RWPE2 (cell line): ENCODE measurements at regions not wholly inside any gene's neighbourhood (a gene's known extent, or its start where the extent isn't known, plus 50 kb on each side); places are given as distances from the start of the nearest gene placed in this dataset.

Experiments used
- ATAC-seq: fragments of 200-7000 bp; cut with Tn5 transposase; 3 replicates; pipeline ENCODE4 v1.9.1; 2021; ENCODE audit warnings: low read depth
- DNase-seq: peaks from one replicate; pipeline ENCODE4 v3.0.0-alpha.2; 2020; ENCODE audit warnings: low spot score
- H3K27ac ChIP-seq: fragments of 450-650 bp; 2 replicates; pipeline ENCODE4 v1.5.1; 2017; ENCODE audit warnings: mild to moderate bottlenecking; ENCODE audit not compliant: poor library complexity, severe bottlenecking
- H3K27me3 ChIP-seq: fragments of 250-450 bp; sonication (Bioruptor Pico); 2 replicates; pipeline ENCODE4 v1.5.1; 2021; ENCODE audit warnings: mild to moderate bottlenecking, moderate library complexity; ENCODE audit not compliant: insufficient read depth, poor library complexity, severe bottlenecking
- H3K36me3 ChIP-seq: fragments of 250-450 bp; sonication (Bioruptor Pico); 2 replicates; pipeline ENCODE4 v1.5.1; 2020; ENCODE audit warnings: low read depth, mild to moderate bottlenecking, moderate library complexity
- H3K4me1 ChIP-seq: fragments of 250-450 bp; sonication (Bioruptor Pico); 2 replicates; pipeline ENCODE4 v1.5.1; 2021; ENCODE audit warnings: mild to moderate bottlenecking, moderate library complexity; ENCODE audit not compliant: insufficient read depth, poor library complexity, severe bottlenecking
- H3K4me3 ChIP-seq: fragments of 250-450 bp; sonication (Bioruptor Pico); 2 replicates; pipeline ENCODE4 v1.5.1; 2021; ENCODE audit warnings: mild to moderate bottlenecking, moderate library complexity; ENCODE audit not compliant: severe bottlenecking
- H3K9me3 ChIP-seq: fragments of 250-450 bp; sonication (Bioruptor Pico); 2 replicates; pipeline ENCODE4 v1.5.1; 2021; ENCODE audit warnings: mild to moderate bottlenecking, moderate library complexity; ENCODE audit not compliant: severe bottlenecking
- CTCF ChIP-seq: fragments of 450-650 bp; IDR thresholded peaks from one replicate; pipeline ENCODE4 v1.5.1; 2017; ENCODE audit warnings: mild to moderate bottlenecking, moderate library complexity; ENCODE audit not compliant: poor library complexity, severe bottlenecking

GRCh38 chr6:93017213-93017612 lies 402.1 kb downstream of the EPHA7 start:
- TF ChIP-seq CTCF = no peak
- H3K4me1 ChIP-seq = no peaks in the 10 kb centered on the region
- no peaks in the 10 kb centered on the region for H3K36me3 ChIP-seq
- no peaks in the 10 kb centered on the region for H3K27me3 ChIP-seq
- no peak overlapping the region for H3K4me3 ChIP-seq
- H3K27ac ChIP-seq = no peak overlapping the region
- DNase-seq (no peak), ATAC-seq (no peak)
- no peaks in the 10 kb centered on the region for H3K9me3 ChIP-seq

GRCh38 chr6:93013054-93013453 lies 406.3 kb downstream of the EPHA7 start:
- H3K27me3 ChIP-seq = peaks cover 2% of the 10 kb centered on the region
- DNase-seq (no peak), ATAC-seq (no peak)
- H3K36me3 ChIP-seq = no peaks in the 10 kb centered on the region
- H3K4me1 ChIP-seq = no peaks in the 10 kb centered on the region
- H3K4me3 ChIP-seq = no peak overlapping the region
- no peak for TF ChIP-seq CTCF
- no peaks in the 10 kb centered on the region for H3K9me3 ChIP-seq
- no peak overlapping the region for H3K27ac ChIP-seq

- H3K27ac ChIP-seq = no peak overlapping the region
- H3K4me1 ChIP-seq = no peaks in the 10 kb centered on the region
- no peak for ATAC-seq
- no peaks in the 10 kb centered on the region for H3K36me3 ChIP-seq
- H3K9me3 ChIP-seq = no peaks in the 10 kb centered on the region
- no peak overlapping the region for H3K4me3 ChIP-seq
- peaks cover 2% of the 10 kb centered on the region for H3K27me3 ChIP-seq
- no peak for TF ChIP-seq CTCF
- no peak for DNase-seq
These were observed 411.0 kb downstream of the EPHA7 start for GRCh38 chr6:93008375-93008774.

- Histone ChIP-seq H3K4me3 (no peak overlapping the region), H3K36me3 (no peaks in the 10 kb centered on the region), H3K27ac (no peak overlapping the region), H3K9me3 (no peaks in the 10 kb centered on the region), H3K27me3 (no peaks in the 10 kb centered on the region), H3K4me1 (no peaks in the 10 kb centered on the region)
- TF ChIP-seq CTCF = no peak
- DNase-seq (no peak), ATAC-seq (no peak)
These were observed 429.7 kb downstream of the EPHA7 start for GRCh38 chr6:92989656-92990055.

GRCh38 chr6:92979281-92979680 lies 440.1 kb downstream of the EPHA7 start:
- no peak for TF ChIP-seq CTCF
- no peaks in the 10 kb centered on the region for H3K27me3 ChIP-seq
- H3K36me3 ChIP-seq = no peaks in the 10 kb centered on the region
- no peak overlapping the region for H3K27ac ChIP-seq
- H3K4me3 ChIP-seq = no peak overlapping the region
- H3K9me3 ChIP-seq = no peaks in the 10 kb centered on the region
- no peaks in the 10 kb centered on the region for H3K4me1 ChIP-seq
- DNase-seq = no peak
- ATAC-seq = no peak
